GM12892 (cell line): ENCODE measurements at regions not wholly inside any gene's neighbourhood (a gene's known extent, or its start where the extent isn't known, plus 50 kb on each side); places are given as distances from the start of the nearest gene placed in this dataset.

Source experiments
- POLR2A ChIP-seq: IDR thresholded peaks from 2 replicates; pipeline ENCODE4 v1.6.1; 2011; ENCODE audit warnings: low read depth, low read length, control low read depth
- POLR2AphosphoS5 ChIP-seq: IDR thresholded peaks from 2 replicates; pipeline ENCODE4 v1.6.1; 2011; ENCODE audit warnings: low read depth, low read length, control low read depth
- TAF1 ChIP-seq: IDR thresholded peaks from 2 replicates; pipeline ENCODE4 v1.6.1; 2011; ENCODE audit warnings: low read depth, mild to moderate bottlenecking, control low read depth, low read length, borderline replicate concordance

DNA sequence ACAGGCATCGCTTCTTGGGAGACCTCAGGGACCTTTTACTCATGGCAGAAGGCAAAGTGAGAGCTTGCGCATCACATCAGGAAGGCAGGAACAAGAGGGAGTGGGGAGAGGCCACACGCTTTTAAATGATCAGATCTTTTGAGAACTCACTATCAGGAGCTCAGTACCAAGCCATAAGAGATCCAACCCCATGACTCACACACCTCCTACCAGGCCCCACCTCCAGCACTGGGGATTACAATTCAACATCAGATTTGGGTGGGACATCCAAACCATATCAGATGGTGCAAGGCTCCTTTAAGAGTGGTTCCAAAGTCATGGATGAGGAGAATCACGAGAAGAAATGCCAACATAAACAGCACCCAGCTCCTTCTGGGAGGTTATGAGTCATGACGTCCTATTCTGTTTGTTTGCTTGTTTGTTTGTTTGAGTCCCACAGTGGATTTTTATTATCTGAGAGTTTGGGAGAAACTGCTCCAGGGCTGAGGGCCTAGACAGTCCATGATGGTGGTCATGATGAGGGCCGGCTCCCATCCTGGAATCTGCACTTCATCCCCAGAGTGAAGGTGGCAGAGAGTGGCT, 453.5 kb downstream of the GADD45G start:
- TF ChIP-seq TAF1 (no peak), POLR2AphosphoS5 (no peak), POLR2A (no peak)
